HK-2 (cell line): ENCODE measurements at regions not wholly inside any gene's neighbourhood (a gene's known extent, or its start where the extent isn't known, plus 50 kb on each side); places are given as distances from the start of the nearest gene placed in this dataset.

Source experiments
- DNase-seq: peaks from one replicate; pipeline ENCODE4 v3.0.0-alpha.2; 2018; ENCODE audit not compliant: unreplicated experiment

- DNase-seq, result no peak
Measured at GRCh38 chr9:89808756-89809181, 204.0 kb downstream of the GADD45G start.

DNA sequence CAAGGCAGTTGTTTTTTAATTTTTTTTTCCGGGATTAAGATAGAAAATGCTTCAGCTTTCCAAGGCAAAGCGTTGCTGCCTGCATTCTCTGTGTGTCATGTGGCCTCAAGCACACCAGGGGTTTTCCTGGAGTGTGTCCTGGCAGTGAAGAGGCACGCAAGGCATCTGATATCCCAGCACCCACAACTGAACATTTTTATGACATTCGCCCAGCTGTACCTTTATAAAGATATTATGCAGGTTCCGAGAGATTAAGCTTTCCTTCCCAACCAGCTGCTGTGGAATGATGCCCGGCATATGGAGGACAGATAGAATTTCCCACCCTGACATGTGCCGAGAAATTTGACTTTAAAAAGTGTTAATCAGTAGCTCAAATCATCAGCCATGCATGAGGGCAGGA, 205.6 kb downstream of the GADD45G start:
- DNase-seq, result peak; percentile 43

DNA sequence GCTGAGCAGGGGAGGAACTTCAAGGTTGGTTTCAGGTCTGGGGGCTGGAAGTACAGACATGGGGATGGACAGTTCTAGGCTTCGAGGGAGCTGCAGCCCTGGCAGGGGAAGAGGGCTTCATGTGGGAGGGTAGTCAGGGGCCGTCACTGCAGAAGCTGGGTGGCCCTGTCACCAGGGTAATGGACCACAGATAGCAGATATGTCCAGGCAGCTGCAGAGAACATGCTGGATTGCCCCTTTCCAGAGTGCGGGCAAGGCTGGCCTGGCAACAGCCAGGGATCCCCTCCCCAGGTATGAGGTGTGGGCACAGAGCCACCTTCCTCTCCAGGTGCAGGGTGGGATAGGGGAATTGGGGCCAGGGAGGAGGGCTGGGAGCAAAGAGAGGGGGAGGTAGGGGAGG, 206.5 kb downstream of the GADD45G start:
- DNase-seq, result no peak

DNA sequence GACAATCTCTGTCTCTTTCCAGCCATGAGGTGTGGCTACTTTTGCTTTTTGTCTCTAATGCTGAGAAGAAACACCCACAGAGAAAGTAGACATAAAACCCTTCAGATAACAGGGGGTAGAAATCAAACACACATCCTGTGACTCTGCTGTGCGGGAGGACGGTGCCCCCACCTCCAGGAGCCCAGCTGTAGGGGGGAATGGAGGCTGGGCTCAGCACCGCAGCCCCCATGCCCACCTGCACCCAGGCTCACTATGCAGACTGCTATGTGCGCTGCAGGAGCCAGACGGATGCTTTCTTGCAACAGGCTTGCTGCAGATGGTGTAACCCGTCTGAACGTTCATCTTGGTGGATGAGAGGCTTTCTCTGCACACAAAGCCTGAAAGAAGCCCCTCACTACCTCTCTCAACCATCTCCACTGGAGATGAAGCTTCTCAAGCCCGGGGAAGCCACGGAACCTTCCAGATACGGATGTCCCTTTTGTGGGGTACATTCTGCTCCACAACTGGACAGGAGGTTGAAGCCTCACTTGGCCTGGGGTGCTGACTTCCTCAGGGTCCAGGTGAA, 207.2 kb downstream of the GADD45G start:
- DNase-seq, result no peak

DNA sequence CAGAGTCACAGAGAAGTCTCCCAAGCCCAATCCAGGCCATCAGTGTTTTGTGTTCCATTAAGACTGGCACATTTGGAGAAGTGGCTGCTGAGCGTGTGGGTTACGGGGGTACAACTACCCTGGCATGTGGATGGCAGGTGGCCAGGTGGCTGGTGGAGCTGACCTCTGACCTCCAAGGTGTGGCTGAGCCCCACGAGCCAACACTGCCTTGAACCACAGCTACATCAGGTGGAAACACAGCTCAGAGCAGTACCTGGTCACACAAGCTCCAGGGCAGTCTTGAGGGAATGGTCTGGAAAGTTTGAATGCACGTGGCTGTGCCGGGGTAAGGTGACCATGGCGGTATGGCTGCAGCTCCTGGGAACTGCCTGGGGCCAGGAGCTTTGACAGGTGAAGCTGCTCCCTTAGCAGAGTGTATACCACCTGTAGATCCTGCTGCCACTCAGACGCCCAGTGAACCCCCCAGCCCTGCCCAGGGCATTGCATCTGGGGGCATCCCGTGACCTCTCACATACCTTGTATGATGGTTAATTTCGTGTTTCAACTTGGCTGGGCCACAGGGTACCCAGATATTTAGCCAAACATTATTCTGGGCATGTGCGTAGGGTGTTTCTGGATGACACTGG, 207.9 kb downstream of the GADD45G start:
- DNase-seq, result no peak

GRCh38 chr9:89813482-89813881, 208.7 kb downstream of the GADD45G start:
- DNase-seq, result no peak

DNA sequence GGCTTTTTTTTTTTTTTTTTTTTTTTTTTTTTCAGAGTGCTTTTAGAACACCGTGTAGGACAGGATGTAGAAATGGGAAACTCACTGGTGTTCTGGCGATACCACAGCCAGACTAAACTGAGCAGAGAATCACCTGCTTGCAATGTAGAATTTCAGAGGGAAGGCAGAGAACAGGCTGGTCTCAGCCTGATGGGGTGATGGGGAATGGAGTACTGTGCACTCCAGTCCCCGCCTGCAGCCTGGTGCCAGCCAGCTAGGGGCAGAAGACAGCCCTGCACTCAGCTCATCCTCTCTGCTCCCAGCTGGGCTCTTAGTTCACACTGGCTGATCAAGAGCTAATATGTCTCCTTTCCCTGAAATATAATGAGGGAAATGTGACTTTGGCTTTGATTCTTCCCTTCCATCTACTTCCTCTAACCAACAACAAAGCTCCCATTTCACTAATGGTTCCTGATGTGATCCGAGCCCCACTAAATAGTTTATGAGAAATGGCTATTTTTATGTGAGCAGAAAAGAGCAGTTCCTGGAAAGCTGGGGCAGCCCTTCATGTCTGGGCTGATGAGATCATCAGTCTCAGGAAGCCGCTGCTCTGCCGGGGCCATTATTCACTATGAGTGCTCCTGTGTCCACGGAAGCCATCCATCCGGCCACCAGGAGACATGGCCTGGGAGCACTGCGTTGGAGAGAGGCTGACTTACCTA, 209.7 kb downstream of the GADD45G start:
- no peak for DNase-seq

- no peak for DNase-seq
Measured at GRCh38 chr9:89815061-89815902, 210.5 kb downstream of the GADD45G start.

GRCh38 chr9:89815903-89816573, 211.2 kb downstream of the GADD45G start:
- DNase-seq, result no peak

GRCh38 chr9:89817151-89817950, 212.5 kb downstream of the GADD45G start:
- DNase-seq, result no peak

DNA sequence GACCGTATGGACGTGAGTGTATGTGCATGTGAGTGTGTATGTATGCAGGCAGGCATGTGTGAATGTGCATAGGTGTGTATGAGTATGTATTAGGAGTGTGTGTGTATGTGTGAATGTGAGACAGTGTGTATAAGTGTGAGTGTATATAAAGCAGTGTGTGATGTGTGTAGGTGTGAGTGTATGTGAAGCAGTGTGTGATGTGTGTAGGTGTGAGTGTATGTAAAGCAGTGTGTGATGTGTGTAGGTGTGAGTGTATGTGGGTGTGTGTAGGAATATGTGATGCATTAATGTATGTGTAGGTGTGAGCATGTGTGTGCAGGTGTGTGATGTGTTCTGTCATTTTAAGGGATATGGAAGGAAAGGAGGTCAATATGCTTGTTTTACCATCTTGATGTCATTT, 215.5 kb downstream of the GADD45G start:
- DNase-seq, result no peak

GRCh38 chr9:89821081-89821480, 216.3 kb downstream of the GADD45G start:
- DNase-seq, result peak; percentile 35

DNA sequence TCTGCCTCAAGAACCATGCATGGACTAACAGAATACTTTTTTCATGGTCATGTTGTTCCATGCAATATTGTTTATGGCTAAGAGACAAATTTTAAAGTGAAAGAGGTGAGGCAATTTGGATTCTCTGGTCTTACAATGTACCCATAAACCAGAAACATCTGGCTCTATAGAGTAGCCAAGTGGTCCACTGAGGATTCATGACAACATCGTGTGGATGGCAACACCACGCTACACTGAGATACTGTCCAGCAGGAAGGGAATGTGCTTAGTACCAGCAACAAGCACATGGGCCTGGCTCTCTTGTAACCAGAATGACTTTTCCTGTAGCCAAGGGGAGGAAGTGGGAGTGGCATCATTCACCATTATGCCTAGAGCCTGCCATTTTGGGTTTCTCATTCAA, 218.2 kb downstream of the GADD45G start:
- no peak for DNase-seq

DNA sequence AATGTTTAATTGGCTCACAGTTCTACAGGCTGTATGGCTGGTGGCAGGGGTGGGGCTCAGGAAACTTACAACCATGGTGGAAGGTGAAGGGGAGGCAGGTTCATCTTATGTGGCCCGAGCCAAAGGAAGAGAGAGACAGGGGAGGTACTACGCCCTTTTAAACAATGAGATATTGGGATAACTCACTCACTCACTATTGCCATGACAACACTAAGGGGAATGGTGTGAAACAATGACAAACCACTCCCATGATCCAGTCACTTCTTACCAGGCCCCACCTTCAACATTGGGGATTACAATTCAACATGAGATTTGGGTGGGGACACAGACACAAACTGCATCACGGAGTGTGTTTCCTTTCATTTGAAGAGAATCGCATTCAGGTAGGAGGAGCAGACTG, 220.9 kb downstream of the GADD45G start:
- DNase-seq, result no peak

DNA sequence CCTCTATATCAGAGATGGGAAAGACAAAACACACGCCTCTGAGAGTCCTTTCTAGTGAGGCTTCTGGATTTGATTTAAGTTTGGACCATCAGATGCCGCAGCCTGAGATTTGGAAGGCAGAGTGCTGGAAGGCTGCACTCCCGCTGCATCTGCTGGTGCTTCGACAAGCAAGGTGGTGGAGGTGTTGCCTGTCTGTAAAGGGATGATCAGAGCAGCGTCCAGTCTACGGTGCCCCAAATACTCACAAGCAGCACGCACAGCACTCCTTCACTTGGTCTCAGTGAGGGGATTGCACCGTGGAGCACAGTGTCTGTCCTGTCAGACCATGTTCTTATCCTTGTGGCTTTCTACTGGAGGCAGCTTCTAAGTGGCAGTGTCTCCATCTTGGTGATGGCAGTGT, 221.4 kb downstream of the GADD45G start:
- DNase-seq, result no peak

DNA sequence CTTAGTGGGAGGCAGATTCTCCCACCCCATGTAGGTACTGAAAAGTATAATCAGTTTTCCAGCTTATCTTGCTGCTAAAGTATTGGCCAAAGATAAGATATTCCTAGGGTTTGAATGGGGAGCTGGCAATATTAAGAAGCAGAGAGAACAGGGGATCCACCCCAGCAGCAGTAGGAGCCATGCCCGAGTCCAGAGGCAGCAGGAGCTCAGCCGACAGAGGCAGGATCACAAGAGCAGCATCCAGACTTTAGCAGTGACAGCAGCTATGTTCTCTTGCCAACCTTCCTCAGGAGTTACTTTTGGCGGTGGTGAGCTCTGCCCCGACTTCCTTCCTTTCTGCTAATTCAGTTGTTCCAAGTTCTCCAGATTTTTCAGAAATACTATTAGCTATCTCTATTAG, 224.5 kb downstream of the GADD45G start:
- DNase-seq, result no peak

GRCh38 chr9:89835666-89836065, 230.9 kb downstream of the GADD45G start:
- no peak for DNase-seq

DNA sequence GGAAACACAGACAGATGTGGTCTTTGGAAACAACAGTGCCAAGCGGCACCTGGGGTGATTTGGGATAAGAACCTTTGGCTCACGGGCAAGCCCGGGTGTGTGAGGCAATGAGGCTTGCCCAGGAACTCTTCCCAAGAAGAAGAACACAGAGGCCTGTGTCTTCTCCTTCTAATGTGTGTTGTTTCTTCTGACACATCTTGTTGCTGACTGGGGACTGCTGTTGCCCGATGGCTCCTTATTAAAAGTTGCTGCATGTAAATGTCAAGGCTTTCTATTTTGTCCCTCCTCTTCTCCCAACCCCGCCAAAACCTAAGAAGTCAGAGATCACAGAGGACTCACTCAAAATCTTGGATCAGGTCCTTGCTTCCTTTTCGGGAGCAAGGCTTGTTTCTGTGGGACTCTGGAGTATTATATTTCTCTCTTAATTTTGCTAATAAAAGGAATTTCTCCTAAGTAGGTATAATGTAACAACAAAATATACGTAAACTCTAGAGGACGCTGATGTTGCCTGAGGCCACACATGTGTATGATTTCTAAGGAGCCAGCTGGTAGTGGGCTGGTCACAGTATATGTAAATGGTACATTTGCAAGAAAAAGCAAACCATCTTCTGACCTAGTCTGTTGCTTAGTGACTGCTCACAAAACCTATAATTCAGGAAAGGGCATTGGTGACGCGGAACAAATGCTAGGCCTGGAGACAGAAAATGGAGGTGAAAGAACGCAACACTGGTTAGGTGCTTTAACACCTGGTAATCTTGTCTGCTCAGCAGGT, 232.5 kb downstream of the GADD45G start:
- DNase-seq, result no peak

- no peak for DNase-seq
Measured at GRCh38 chr9:89837934-89838310, 233.1 kb downstream of the GADD45G start.

- no peak for DNase-seq
Measured at GRCh38 chr9:89838621-89839020, 233.8 kb downstream of the GADD45G start.
